OCI-LY7 (cell line): ENCODE measurements at regions not wholly inside any gene's neighbourhood (a gene's known extent, or its start where the extent isn't known, plus 50 kb on each side); places are given as distances from the start of the nearest gene placed in this dataset.

Experiments
- BruUV-seq: library from RNA; stranded (reverse); fragments of 400-500 nt; replicated peaks from 2 replicates; lab custom pipeline; 2021; lab: Mats Ljungman, UMichigan
- CTCF ChIA-PET: fragments of 300-600 bp; sonication (Branson Sonifier 250); formaldehyde crosslinking; loops from one replicate; lab custom pipeline; 2022; ENCODE audit warnings: antibody characterized with exemption; ENCODE audit not compliant: unreplicated experiment; lab: Charles Lee
- POLR2A ChIA-PET: fragments of 300-600 bp; sonication (Branson Sonifier 250); formaldehyde crosslinking; loops from one replicate; lab custom pipeline; 2022; ENCODE audit warnings: antibody characterized with exemption; lab: Charles Lee
- DNase-seq: peaks from one replicate; pipeline ENCODE4 v3.0.0-alpha.2; 2015; ENCODE audit warnings: low spot score
- H2AFZ ChIP-seq: fragments of 200-600 bp; sonication (generic), shearing (Covaris generic); 2 replicates; pipeline ENCODE4 v1.6.1; 2014; ENCODE audit warnings: mild to moderate bottlenecking, antibody characterized with exemption, low read length, moderate library complexity
- H3K27ac ChIP-seq: fragments of 200-600 bp; sonication (generic); 2 replicates; pipeline ENCODE4 v1.5.1; 2014; ENCODE audit warnings: mixed run types, low read depth, mild to moderate bottlenecking, moderate library complexity, low read length, inconsistent platforms; ENCODE audit not compliant: poor library complexity, severe bottlenecking
- H3K36me3 ChIP-seq: fragments of 200-600 bp; sonication (generic); 2 replicates; pipeline ENCODE4 v1.6.1; 2014; ENCODE audit warnings: mild to moderate bottlenecking, antibody characterized with exemption, low read length, moderate library complexity, mixed read lengths; ENCODE audit not compliant: insufficient read depth
- H3K4me1 ChIP-seq: fragments of 200-600 bp; sonication (generic); 2 replicates; pipeline ENCODE4 v1.5.1; 2014; ENCODE audit warnings: mild to moderate bottlenecking, low read length; ENCODE audit not compliant: insufficient read depth, poor library complexity, severe bottlenecking
- H3K4me2 ChIP-seq: fragments of 200-600 bp; sonication (generic); 2 replicates; pipeline ENCODE4 v1.6.1; 2014; ENCODE audit warnings: mild to moderate bottlenecking, low read length
- H3K4me3 ChIP-seq: fragments of 200-600 bp; sonication (generic); 2 replicates; pipeline ENCODE4 v1.5.1; 2014; ENCODE audit warnings: mild to moderate bottlenecking, low read depth, low read length; ENCODE audit not compliant: poor library complexity, severe bottlenecking
- H3K79me2 ChIP-seq: fragments of 200-600 bp; sonication (generic); 2 replicates; pipeline ENCODE4 v1.6.1; 2016; ENCODE audit warnings: low read depth, mild to moderate bottlenecking, low read length, moderate library complexity, mixed read lengths; ENCODE audit not compliant: insufficient read depth
- H3K9me2 ChIP-seq: fragments of 200-600 bp; sonication (generic); 2 replicates; pipeline ENCODE4 v1.6.1; 2016; ENCODE audit warnings: mild to moderate bottlenecking, low read length, mixed read lengths; ENCODE audit not compliant: insufficient read depth
- H3K9me3 ChIP-seq: fragments of 200-600 bp; sonication (generic); 2 replicates; pipeline ENCODE4 v1.6.1; 2014; ENCODE audit warnings: mild to moderate bottlenecking, mixed run types, low read length, mixed read lengths
- H4K20me1 ChIP-seq: fragments of 200-600 bp; sonication (generic); 2 replicates; pipeline ENCODE4 v1.6.1; 2014; ENCODE audit warnings: mild to moderate bottlenecking, antibody characterized with exemption, low read length, moderate library complexity, mixed read lengths; ENCODE audit not compliant: insufficient read depth
- CTCF ChIP-seq: fragments of 200-600 bp; sonication (generic); conservative IDR thresholded peaks from 2 replicates; pipeline ENCODE4 v1.5.1; 2014; ENCODE audit warnings: mild to moderate bottlenecking, antibody characterized with exemption, low read length, moderate library complexity, mixed read lengths
- EZH2phosphoT487 ChIP-seq: fragments of 200-600 bp; sonication (generic); IDR thresholded peaks from 2 replicates; pipeline ENCODE4 v1.6.1; 2018; ENCODE audit warnings: low read depth, borderline replicate concordance, mild to moderate bottlenecking, mixed run types, antibody characterized with exemption, low read length, moderate library complexity, mixed read lengths
- intact Hi-C: fragments of 100-400 bp; cut with micrococcal nuclease; formaldehyde crosslinking; loops from one replicate; pipeline ENCODE4 v1.10.0; 2022; ENCODE audit not compliant: unreplicated experiment

GRCh38 chr18:44495151-44495550, 185.5 kb upstream of the SETBP1 start:
- no peak for DNase-seq
- intact Hi-C loops, result no loop called here
- H3K4me3 ChIP-seq, result no peak overlapping the region
- H3K9me3 ChIP-seq, result no peaks in the 10 kb centered on the region
- H4K20me1 ChIP-seq, result no peaks in the 10 kb centered on the region
- TF ChIP-seq CTCF (no peak), EZH2phosphoT487 (no peak)
- no peak overlapping the region for H3K4me2 ChIP-seq
- H3K79me2 ChIP-seq, result no peaks in the 10 kb centered on the region
- no TSS peak for BruUV-seq
- ChIA-PET POLR2A (no interaction called here), CTCF (no interaction called here)
- no peak overlapping the region for H3K27ac ChIP-seq
- H3K4me1 ChIP-seq, result no peaks in the 10 kb centered on the region
- H3K36me3 ChIP-seq, result no peaks in the 10 kb centered on the region
- H2AFZ ChIP-seq, result no peak overlapping the region
- H3K9me2 ChIP-seq, result no peaks in the 10 kb centered on the region

- BruUV-seq, result no TSS peak
- no peak for DNase-seq
- CTCF ChIA-PET, result no interaction called here
- Histone ChIP-seq H3K79me2 (no peaks in the 10 kb centered on the region), H3K9me2 (no peaks in the 10 kb centered on the region), H4K20me1 (no peaks in the 10 kb centered on the region), H2AFZ (no peak overlapping the region), H3K4me3 (no peak overlapping the region), H3K27ac (no peak overlapping the region), H3K4me1 (no peaks in the 10 kb centered on the region), H3K4me2 (no peak overlapping the region), H3K9me3 (no peaks in the 10 kb centered on the region), H3K36me3 (no peaks in the 10 kb centered on the region)
- POLR2A ChIA-PET, result no interaction called here
- TF ChIP-seq CTCF (no peak), EZH2phosphoT487 (no peak)
- intact Hi-C loops, result no loop called here
Measured at GRCh38 chr18:44497311-44497710, 183.4 kb upstream of the SETBP1 start.

- H3K4me2 ChIP-seq, result no peak overlapping the region
Measured at GRCh38 chr18:44497757-44498490, 182.8 kb upstream of the SETBP1 start.

More at GRCh38 chr18:44497757-44498490, 182.8 kb upstream of the SETBP1 start:
- no peak for DNase-seq
- no peaks in the 10 kb centered on the region for H3K36me3 ChIP-seq
- intact Hi-C loops, result no loop called here
- H3K79me2 ChIP-seq, result no peaks in the 10 kb centered on the region
- no peak overlapping the region for H2AFZ ChIP-seq
- no TSS peak for BruUV-seq
- no peak for TF ChIP-seq CTCF
- TF ChIP-seq EZH2phosphoT487, result no peak
- ChIA-PET CTCF (no interaction called here), POLR2A (no interaction called here)
- no peaks in the 10 kb centered on the region for H3K9me2 ChIP-seq
- no peaks in the 10 kb centered on the region for H3K9me3 ChIP-seq
- no peak overlapping the region for H3K4me3 ChIP-seq
- H4K20me1 ChIP-seq, result no peaks in the 10 kb centered on the region
- H3K4me1 ChIP-seq, result no peaks in the 10 kb centered on the region
- H3K27ac ChIP-seq, result no peak overlapping the region
